Gastrocnemius medialis (tissue), 4 donors: ENCODE measurements at regions not wholly inside any gene's neighbourhood (a gene's known extent, or its start where the extent isn't known, plus 50 kb on each side); places are given as distances from the start of the nearest gene placed in this dataset.

Source experiments
- ATAC-seq, 2 donors: fragments of 150-250 bp; one replicate each; pipeline ENCODE4 v1.9.1; 2016
- DNase-seq, 2 donors: peaks; one replicate each; pipeline ENCODE4 v3.0.0-alpha.2; 2019
- H3K27ac ChIP-seq, 4 donors: fragments of 200-600 bp; sonication (generic); 1 replicate in 1 of 4; 2 replicates in 3 of 4; pipeline ENCODE4 v1.5.1; 2016 to 2018; ENCODE audit warnings: mild to moderate bottlenecking in 2 of 4, moderate library complexity in 1 of 4
- H3K27me3 ChIP-seq, 3 donors: fragments of 200-600 bp; sonication (generic) in 2 of 3; 1 replicate in 1 of 3; 2 replicates in 2 of 3; pipeline versions ENCODE4 v1.5.1 to v1.6.0; 2016 to 2019; ENCODE audit warnings: mild to moderate bottlenecking in 1 of 3, moderate library complexity in 1 of 3
- H3K36me3 ChIP-seq, 2 donors: fragments of 200-600 bp; sonication (generic) in 1 of 2; one replicate each; pipeline ENCODE4 v1.5.1; 2017 to 2018
- H3K4me1 ChIP-seq, 2 donors: fragments of 200-600 bp; sonication (generic) in 1 of 2; one replicate each; pipeline ENCODE4 v1.5.1; 2016 to 2017; ENCODE audit warnings: mild to moderate bottlenecking in 2 of 2
- H3K4me3 ChIP-seq, 4 donors: fragments of 200-600 bp; sonication (generic) in 3 of 4; 1 replicate in 1 of 4; 2 replicates in 3 of 4; pipeline ENCODE4 v1.5.1; 2016 to 2019; ENCODE audit warnings: mild to moderate bottlenecking in 2 of 4
- H3K9me3 ChIP-seq, 3 donors: fragments of 200-600 bp; sonication (generic) in 2 of 3; 1 replicate in 1 of 3; 2 replicates in 2 of 3; pipeline ENCODE4 v1.5.1; 2016 to 2019
- POLR2A ChIP-seq, 2 donors: fragments of 450-650 bp; IDR thresholded peaks; one replicate each; pipeline ENCODE4 v1.6.1; 2017; ENCODE audit warnings: antibody characterized with exemption in 2 of 2, mild to moderate bottlenecking in 2 of 2, moderate library complexity in 2 of 2
- in situ Hi-C, 4 donors: fragments of 200-750 bp; cut with MboI; loops; one replicate each; pipeline versions ENCODE4 v1.15.0 to v1.8.0; 2017; ENCODE audit warnings: low sequenced_read_pairs in 4 of 4
- intact Hi-C: fragments of 100-400 bp; cut with DNase I; formaldehyde crosslinking; loops from one replicate; pipeline ENCODE4 v1.15.1; 2023; ENCODE audit warnings: low total_unique reads
- TF ChIP-seq, protein P1 (sequence below), 5 experiments: fragments of 450-650 bp in 3 of 5; fragments of 200-600 bp in 2 of 5; sonication (generic) in 2 of 5; IDR thresholded peaks in 4 of 5; conservative IDR thresholded peaks in 1 of 5; 1 replicate in 4 of 5; 2 replicates in 1 of 5; pipeline ENCODE4 v1.5.1; 2016 to 2019; ENCODE audit warnings: antibody characterized with exemption in 5 of 5, mild to moderate bottlenecking in 3 of 5, moderate library complexity in 3 of 5

DNA sequence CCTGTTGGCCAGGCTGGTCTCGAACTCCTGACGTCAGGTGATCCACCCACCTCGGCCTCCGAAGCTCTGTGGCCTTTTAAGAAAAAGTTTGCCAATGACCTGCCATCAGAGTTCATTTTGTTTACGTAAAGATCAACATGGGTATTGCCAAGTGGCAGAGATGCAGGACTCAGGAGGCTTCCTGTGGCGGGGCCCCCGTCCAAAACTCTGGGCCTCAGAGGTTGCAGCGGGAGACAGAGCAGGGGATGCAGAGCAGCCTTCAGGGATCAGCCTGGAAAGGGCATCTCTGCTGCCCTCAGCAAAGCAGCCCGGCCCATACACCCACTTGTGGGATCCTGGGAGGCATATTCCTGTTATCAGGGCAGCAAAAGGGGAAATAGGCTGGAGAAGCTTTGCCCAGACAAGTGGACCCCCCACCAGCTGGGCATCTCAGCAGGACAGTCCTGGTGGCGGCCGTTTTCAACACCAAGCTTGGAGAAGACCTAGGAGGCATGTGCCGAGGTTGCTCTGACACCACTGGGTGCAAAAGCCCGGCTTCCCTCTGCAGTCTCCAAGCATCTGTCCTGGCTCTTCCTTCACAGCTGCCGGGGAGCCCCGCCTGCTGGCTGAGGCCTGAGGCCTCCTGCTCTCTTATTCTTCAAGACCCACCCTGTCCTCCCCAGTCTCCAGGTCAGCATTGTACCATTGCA, 1152.4 kb downstream of the BRD1 start:
- H3K27me3 ChIP-seq: no peaks in the 10 kb centered on the region
- ATAC-seq (no peak), DNase-seq (no peak)
- intact Hi-C loops (no loop called here), in situ Hi-C loops (no loop called here)
- TF ChIP-seq POLR2A (IDR thresholded peaks at IDR 0.05): no peak
- TF ChIP-seq, protein P1, sequence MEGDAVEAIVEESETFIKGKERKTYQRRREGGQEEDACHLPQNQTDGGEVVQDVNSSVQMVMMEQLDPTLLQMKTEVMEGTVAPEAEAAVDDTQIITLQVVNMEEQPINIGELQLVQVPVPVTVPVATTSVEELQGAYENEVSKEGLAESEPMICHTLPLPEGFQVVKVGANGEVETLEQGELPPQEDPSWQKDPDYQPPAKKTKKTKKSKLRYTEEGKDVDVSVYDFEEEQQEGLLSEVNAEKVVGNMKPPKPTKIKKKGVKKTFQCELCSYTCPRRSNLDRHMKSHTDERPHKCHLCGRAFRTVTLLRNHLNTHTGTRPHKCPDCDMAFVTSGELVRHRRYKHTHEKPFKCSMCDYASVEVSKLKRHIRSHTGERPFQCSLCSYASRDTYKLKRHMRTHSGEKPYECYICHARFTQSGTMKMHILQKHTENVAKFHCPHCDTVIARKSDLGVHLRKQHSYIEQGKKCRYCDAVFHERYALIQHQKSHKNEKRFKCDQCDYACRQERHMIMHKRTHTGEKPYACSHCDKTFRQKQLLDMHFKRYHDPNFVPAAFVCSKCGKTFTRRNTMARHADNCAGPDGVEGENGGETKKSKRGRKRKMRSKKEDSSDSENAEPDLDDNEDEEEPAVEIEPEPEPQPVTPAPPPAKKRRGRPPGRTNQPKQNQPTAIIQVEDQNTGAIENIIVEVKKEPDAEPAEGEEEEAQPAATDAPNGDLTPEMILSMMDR (IDR thresholded peaks at IDR 0.05 in 4 of 5, conservative IDR thresholded peaks at IDR 0.05 in 1 of 5): no peak
- H3K9me3 ChIP-seq: no peaks in the 10 kb centered on the region
- H3K36me3 ChIP-seq: no peaks in the 10 kb centered on the region
- no peak overlapping the region for H3K27ac ChIP-seq
- no peaks in the 10 kb centered on the region for H3K4me1 ChIP-seq
- no peak overlapping the region for H3K4me3 ChIP-seq

DNA sequence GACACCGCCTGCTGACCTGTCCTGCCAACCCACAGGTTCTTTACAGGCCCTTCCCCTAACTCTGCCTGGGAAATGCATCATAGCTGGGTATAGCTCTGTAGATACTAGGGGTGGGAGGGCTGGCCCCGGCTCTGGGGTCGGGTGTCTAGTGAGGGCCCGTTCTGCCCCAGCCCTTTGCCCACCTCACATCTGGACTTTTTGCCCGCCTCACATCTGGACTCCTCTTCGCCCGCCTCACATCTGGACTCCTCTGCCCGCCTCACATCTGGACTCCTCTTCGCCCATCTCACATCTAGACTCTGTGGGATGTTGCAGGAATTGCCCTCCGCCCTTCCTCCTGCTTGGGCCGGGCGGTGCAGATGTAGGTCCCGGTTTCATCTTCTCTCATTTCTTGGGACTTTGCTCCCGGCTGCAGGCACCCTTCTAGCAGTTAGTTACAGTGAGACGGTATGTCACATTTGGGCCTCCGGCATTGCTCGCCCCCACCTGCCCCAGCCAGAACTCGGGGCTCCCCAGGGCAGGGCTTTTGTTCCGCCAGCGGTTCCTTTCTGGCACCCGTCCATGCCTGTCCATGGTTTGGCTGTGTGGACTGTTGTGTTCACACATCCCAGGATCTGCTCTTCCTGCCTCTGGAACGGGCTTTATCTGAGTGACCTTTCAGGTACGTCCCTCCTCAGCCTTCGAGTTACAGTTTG, 1153.7 kb downstream of the BRD1 start:
- Histone ChIP-seq H3K27ac (no peak overlapping the region), H3K4me3 (no peak overlapping the region), H3K9me3 (no peaks in the 10 kb centered on the region), H3K27me3 (no peaks in the 10 kb centered on the region), H3K4me1 (no peaks in the 10 kb centered on the region), H3K36me3 (no peaks in the 10 kb centered on the region)
- TF ChIP-seq, protein P1 (IDR thresholded peaks at IDR 0.05 in 4 of 5, conservative IDR thresholded peaks at IDR 0.05 in 1 of 5): no peak
- TF ChIP-seq POLR2A (IDR thresholded peaks at IDR 0.05): no peak
- intact Hi-C loops (no loop called here), in situ Hi-C loops (no loop called here)
- DNase-seq (no peak), ATAC-seq (no peak)

DNA sequence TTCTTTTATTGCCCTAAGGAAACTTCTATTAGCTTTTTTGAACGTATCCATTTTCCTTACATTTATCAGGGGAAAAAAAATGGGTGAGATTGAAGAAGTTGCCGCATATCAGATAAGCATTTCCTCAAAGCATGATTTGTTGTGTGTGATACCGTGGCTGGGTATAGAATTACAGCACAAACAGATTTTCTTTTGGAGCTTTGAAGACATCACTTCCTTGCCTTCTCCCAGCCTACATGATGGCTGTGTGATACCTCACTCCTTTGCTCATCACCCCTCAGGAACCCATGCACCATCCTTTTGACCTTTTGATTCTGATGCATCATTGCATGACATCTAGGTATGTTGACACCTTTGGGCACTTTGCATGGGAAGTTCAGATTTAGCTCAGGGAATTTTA, 1155.3 kb downstream of the BRD1 start:
- Histone ChIP-seq H3K9me3 (no peaks in the 10 kb centered on the region), H3K4me1 (no peaks in the 10 kb centered on the region), H3K27me3 (no peaks in the 10 kb centered on the region), H3K27ac (no peak overlapping the region), H3K36me3 (no peaks in the 10 kb centered on the region), H3K4me3 (no peak overlapping the region)
- in situ Hi-C loops: no loop called here
- DNase-seq: no peak
- ATAC-seq: no peak
- no peak for TF ChIP-seq POLR2A (IDR thresholded peaks at IDR 0.05)
- TF ChIP-seq, protein P1 (IDR thresholded peaks at IDR 0.05 in 4 of 5, conservative IDR thresholded peaks at IDR 0.05 in 1 of 5): no peak
- intact Hi-C loops: no loop called here

DNA sequence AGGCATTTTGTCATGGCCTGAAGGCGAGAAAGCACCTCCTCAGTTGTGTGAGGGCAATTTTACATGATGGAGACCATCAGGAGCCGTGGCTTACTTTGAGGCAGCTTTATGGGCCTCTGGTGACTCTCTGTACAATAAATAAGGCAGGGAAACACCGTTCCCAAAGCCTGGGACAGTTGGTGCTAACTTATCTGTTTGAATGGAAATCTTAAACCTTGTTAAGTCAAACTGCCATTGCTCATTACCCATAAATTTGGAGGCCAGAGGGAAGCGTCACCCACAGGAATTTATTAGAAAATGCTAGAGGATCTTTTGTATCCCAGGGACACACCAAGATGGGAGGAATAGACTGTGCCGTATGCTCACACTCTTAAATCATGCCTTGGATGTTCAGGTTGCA, 1156.9 kb downstream of the BRD1 start:
- DNase-seq: no peak
- intact Hi-C loops: no loop called here

More for the DNA sequence above, 1156.9 kb downstream of the BRD1 start:
- Histone ChIP-seq H3K4me3 (no peak overlapping the region), H3K4me1 (no peaks in the 10 kb centered on the region), H3K27ac (no peak overlapping the region), H3K9me3 (no peaks in the 10 kb centered on the region), H3K27me3 (no peaks in the 10 kb centered on the region), H3K36me3 (no peaks in the 10 kb centered on the region)
- no peak for ATAC-seq
- in situ Hi-C loops: no loop called here
- TF ChIP-seq POLR2A (IDR thresholded peaks at IDR 0.05): no peak
- TF ChIP-seq, protein P1 (IDR thresholded peaks at IDR 0.05 in 4 of 5, conservative IDR thresholded peaks at IDR 0.05 in 1 of 5): no peak
